GM10248 (cell line): ENCODE measurements at regions not wholly inside any gene's neighbourhood (a gene's known extent, or its start where the extent isn't known, plus 50 kb on each side); places are given as distances from the start of the nearest gene placed in this dataset.

Experiments
- CTCF ChIA-PET: fragments of 300-600 bp; sonication (Branson Sonifier 250); formaldehyde crosslinking; extraction: SDS; loops from one replicate; lab custom pipeline; 2021; ENCODE audit warnings: antibody characterized with exemption; lab: Yijun Ruan, JAX
- POLR2A ChIA-PET: fragments of 350-650 bp; sonication (Branson Sonifier 250); formaldehyde crosslinking; extraction: SDS; loops from one replicate; lab custom pipeline; 2020; ENCODE audit warnings: antibody characterized with exemption; lab: Yijun Ruan, JAX
- DNase-seq: peaks from one replicate; pipeline ENCODE4 v3.0.0; 2012; ENCODE audit errors: extremely low spot score
- TF ChIP-seq, protein P1 (sequence below): IDR thresholded peaks from 2 replicates; pipeline ENCODE4 v1.5.1; 2012; ENCODE audit warnings: mild to moderate bottlenecking, low read depth; ENCODE audit errors: extremely low read depth, missing control alignments, control extremely low read depth

DNA sequence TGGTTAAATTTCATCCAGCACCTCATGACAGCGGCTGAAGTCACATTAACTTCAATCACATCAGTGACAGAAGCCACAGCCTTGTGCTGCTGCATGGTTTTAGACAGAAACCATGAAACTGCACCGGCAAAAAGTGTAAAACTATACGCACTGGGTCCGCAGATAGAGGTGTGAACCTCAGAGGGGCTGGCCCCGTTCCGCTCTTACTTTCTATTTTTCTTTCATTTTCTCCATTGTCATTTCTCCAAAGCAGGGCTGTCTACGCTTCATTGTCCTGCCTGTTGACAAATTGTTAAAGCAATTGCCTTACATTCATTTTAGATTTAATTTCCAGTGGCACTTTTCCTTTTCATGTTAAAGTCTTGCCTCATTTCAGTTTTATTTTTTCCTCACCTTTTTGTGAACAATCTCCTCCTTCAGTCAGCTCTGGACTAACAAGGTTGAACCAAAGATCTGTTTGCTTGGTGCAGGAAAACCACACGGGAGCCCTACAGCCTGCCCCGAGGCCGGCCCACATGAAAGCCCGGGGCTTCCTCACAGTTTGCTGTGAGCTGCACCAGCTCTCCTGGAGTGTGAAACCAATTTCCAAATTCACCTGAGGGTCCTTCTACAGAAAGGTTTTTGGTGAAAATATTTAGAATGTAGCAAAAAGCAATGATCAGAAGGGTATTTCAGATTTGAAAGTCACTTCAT lies 63.7 kb downstream of the PRR18 start:
- TF ChIP-seq, protein P1, sequence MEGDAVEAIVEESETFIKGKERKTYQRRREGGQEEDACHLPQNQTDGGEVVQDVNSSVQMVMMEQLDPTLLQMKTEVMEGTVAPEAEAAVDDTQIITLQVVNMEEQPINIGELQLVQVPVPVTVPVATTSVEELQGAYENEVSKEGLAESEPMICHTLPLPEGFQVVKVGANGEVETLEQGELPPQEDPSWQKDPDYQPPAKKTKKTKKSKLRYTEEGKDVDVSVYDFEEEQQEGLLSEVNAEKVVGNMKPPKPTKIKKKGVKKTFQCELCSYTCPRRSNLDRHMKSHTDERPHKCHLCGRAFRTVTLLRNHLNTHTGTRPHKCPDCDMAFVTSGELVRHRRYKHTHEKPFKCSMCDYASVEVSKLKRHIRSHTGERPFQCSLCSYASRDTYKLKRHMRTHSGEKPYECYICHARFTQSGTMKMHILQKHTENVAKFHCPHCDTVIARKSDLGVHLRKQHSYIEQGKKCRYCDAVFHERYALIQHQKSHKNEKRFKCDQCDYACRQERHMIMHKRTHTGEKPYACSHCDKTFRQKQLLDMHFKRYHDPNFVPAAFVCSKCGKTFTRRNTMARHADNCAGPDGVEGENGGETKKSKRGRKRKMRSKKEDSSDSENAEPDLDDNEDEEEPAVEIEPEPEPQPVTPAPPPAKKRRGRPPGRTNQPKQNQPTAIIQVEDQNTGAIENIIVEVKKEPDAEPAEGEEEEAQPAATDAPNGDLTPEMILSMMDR: no peak
- DNase-seq: peak; percentile 71
- CTCF ChIA-PET: interaction anchor here (1.3 to 1.6 kb wide), 2 partner anchors 9 to 15 kb away, joined by 3 to 4 read pairs; no protein-coding TSS in a partner anchor
- POLR2A ChIA-PET: no interaction called here

DNA sequence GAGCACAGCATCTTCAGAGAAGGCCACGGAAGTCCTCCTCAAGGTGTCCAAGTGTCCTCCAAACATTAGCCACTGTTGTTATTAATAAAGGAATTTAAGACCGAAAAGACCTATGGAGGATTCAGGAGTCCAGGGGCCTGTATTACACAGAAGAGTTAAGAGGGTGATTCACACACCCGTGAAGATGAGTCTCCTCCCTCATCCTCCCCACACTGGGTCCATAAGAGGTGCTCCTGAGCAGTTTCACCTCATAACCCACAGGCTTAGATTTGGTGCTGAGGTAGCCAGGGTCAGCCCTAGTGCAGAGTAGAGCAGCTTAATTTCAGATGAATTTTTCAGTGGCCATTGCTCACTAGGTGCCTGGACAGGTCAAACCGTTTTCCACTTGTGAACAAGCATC lies 65.3 kb downstream of the PRR18 start:
- CTCF ChIA-PET: interaction anchor here (1.1 kb wide), 1 partner anchor 10 kb away, joined by 3 read pairs; no protein-coding TSS in a partner anchor
- no peak for DNase-seq
- TF ChIP-seq, protein P1: no peak
- POLR2A ChIA-PET: no interaction called here

DNA sequence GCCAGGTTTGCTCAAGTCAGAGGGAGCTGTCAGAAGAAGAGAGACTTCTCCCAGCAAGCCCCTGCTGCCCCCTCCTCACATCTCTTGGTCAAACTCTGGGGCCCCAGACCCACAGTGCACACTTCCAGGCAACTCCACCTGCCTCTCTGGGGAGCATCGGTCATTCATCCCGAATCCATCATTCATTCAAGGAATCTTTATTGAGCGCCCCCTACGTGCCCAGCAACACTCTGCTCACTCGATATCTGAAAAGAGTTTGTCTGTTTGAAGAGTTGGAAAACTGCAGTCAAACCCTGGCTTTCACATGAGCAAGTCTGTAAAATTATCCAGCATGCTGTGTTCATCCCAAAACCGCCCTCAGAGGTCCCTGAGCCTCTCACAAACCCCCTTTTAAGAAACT lies 66.2 kb downstream of the PRR18 start:
- CTCF ChIA-PET: interaction anchor here (1.1 kb wide), 1 partner anchor 9 kb away, joined by 3 read pairs; no protein-coding TSS in a partner anchor
- POLR2A ChIA-PET: no interaction called here
- no peak for DNase-seq
- TF ChIP-seq, protein P1: no peak

DNA sequence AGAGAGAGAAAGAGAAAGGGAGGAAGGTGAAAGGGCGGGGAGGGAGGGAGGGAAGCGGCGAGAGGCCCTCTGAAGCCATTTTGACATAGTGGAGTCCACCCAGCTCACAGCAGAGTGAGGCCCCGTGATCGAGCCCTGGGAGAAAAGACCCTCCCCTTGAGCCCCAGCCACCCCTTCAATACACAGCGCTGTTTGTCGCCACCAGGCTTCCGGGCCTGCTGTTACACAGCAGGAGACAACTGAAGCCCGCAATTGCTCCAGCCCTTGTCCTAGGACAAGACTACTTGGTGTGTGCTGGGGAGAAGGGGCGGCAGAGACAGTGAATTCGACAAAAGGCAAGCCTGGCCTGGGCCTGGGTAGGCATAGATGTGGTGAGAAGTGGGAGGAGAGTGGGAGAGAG lies 67.3 kb downstream of the PRR18 start:
- ChIA-PET POLR2A (no interaction called here), CTCF (no interaction called here)
- TF ChIP-seq, protein P1: no peak
- DNase-seq: no peak

DNA sequence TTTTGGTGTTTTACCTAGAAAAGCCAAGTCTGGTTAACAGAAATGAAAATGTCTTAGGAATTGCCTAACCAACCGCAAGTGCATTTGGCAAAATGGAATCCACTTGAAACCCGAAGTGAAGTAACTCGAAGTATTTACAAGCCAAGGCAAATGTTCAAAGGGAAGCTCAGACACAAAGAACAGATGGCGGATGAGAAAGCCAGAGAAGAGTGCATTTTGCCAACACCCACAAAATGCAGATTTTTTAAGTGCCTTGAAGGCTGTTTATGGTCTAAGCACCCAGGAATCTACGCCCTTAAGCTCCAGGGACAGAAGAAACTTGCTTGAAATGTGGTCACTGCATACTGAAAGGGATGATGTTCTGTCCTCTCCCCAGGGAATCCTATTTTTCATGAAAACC lies 70.0 kb upstream of the TBXT start:
- ChIA-PET CTCF (interaction anchor here (1.1 to 2.0 kb wide), 4 partner anchors 19 to 163 kb away, joined by 3 to 7 read pairs (median 3); no protein-coding TSS in a partner anchor), POLR2A (no interaction called here)
- TF ChIP-seq, protein P1: no peak
- no peak for DNase-seq

DNA sequence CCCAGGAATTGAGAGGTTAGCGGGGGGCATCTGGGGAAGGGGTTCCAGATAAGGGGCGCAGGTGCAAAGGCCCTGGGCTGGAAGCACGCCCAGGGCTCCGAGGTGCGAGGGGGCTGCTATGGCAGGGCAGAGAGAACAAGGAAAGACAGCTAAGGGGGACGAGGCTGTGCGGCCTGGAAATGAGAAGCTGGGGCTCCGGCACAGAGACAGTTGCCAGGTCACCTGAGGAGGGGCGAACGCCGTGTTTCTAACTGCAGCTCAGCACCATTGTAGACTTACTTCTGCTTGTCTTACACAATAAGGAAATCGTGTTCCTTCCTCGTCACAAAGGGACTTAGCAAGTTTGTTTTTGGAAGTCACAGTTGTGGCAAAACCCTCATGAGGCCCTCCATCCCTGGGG lies 68.9 kb upstream of the TBXT start:
- TF ChIP-seq, protein P1: no peak
- DNase-seq: peak; percentile 16
- CTCF ChIA-PET: interaction anchor here (1.4 kb wide), 1 partner anchor 23 kb away, joined by 3 read pairs; no protein-coding TSS in a partner anchor
- POLR2A ChIA-PET: no interaction called here
